Posterior cingulate gyrus (tissue), 11 donors: ENCODE measurements at regions not wholly inside any gene's neighbourhood (a gene's known extent, or its start where the extent isn't known, plus 50 kb on each side); places are given as distances from the start of the nearest gene placed in this dataset.
A peak's percentile ranks its signal among the peaks of the same experiment; 100 is the strongest.

Experiments
- DNase-seq, 10 donors: peaks; one replicate each; pipeline versions ENCODE4 v3.0.0 to v3.0.0-alpha.2; 2020 to 2021; ENCODE audit warnings: mixed read lengths in 3 of 10
- intact Hi-C: fragments of 100-400 bp; cut with DNase I; formaldehyde crosslinking; loops from one replicate; pipeline ENCODE4 v1.15.1; 2023

- intact Hi-C loops: no loop called here
- no peak for DNase-seq
These were observed 65.4 kb upstream of the TNS3 start for GRCh38 chr7:47647181-47647917.

- no peak for DNase-seq
- intact Hi-C loops: no loop called here
These were observed 61.9 kb upstream of the TNS3 start for GRCh38 chr7:47643716-47644400.

- no peak for DNase-seq
- intact Hi-C loops: no loop called here
These were observed 58.4 kb upstream of the TNS3 start for GRCh38 chr7:47640265-47640664.

GRCh38 chr7:47639495-47640110 lies 57.7 kb upstream of the TNS3 start:
- no peak for DNase-seq
- intact Hi-C loops: no loop called here

GRCh38 chr7:47638679-47639315 lies 56.9 kb upstream of the TNS3 start:
- intact Hi-C loops: no loop called here
- DNase-seq: peak in 8 of 10 donors; percentile 30 to 88 (median 53)

- peak in 4 of 10 donors; percentile 43 to 88 (median 80) for DNase-seq
- intact Hi-C loops: no loop called here
These were observed 54.7 kb upstream of the TNS3 start for GRCh38 chr7:47636433-47637175.

- intact Hi-C loops: no loop called here
These were observed 54.1 kb upstream of the TNS3 start for GRCh38 chr7:47636081-47636432.

GRCh38 chr7:47635091-47636080 lies 53.5 kb upstream of the TNS3 start:
- DNase-seq: peak in 2 of 10 donors; percentile 21 to 86
- intact Hi-C loops: no loop called here

More at GRCh38 chr7:47636081-47636432, 54.1 kb upstream of the TNS3 start:
- no peak for DNase-seq

- intact Hi-C loops: no loop called here
- no peak for DNase-seq
These were observed 52.4 kb upstream of the TNS3 start for GRCh38 chr7:47634273-47634672.

- intact Hi-C loops: no loop called here
- no peak for DNase-seq
These were observed 51.2 kb upstream of the TNS3 start for GRCh38 chr7:47633134-47633533.
